K562 (cell line): ENCODE measurements at regions not wholly inside any gene's neighbourhood (a gene's known extent, or its start where the extent isn't known, plus 50 kb on each side); places are given as distances from the start of the nearest gene placed in this dataset.

Experiments
- ATAC-seq: fragments of 200-7000 bp; cut with Tn5 transposase; 3 replicates; pipeline ENCODE4 v1.9.1; 2020; ENCODE audit warnings: moderate library complexity
- BruUV-seq: library from RNA; stranded (reverse); fragments of 400-500 nt; replicated peaks from 2 replicates; lab custom pipeline; 2021; lab: Mats Ljungman, UMichigan
- CTCF ChIA-PET: fragments of 300-600 bp; formaldehyde crosslinking; extraction: SDS; loops from one replicate; lab custom pipeline; 2021; ENCODE audit warnings: low intra/inter-chr PET ratio; lab: Yijun Ruan, JAX
- POLR2A ChIA-PET: fragments of 300-600, 350-650 bp; sonication (Branson Sonifier 250); formaldehyde crosslinking; extraction: SDS; loops from one replicate; lab custom pipeline; 2021; ENCODE audit warnings: antibody characterized with exemption, inconsistent platforms; lab: Yijun Ruan, JAX
- DNase-seq, 4 experiments: peaks; one replicate each; pipeline versions ENCODE4 v3.0.0 to v3.0.0-alpha.2; 2011 to 2018; ENCODE audit warnings: low spot score in 3 of 4, mixed read lengths in 3 of 4; ENCODE audit errors: extremely low read depth in 1 of 4
- FAIRE-seq: peaks from 2 replicates; lab custom pipeline; 2011; peaks lifted over from hg19 to GRCh38; lab: Jason Lieb, UNC
- H2AFZ ChIP-seq: 2 replicates; pipeline ENCODE4 v1.6.0; 2011; ENCODE audit warnings: low read depth, low read length, control low read depth, inconsistent platforms
- H3K27ac ChIP-seq: fragments of 200-600 bp; 3 replicates; pipeline ENCODE4 v1.8.0; 2011; ENCODE audit warnings: low read depth, mild to moderate bottlenecking, control low read depth, inconsistent platforms, low read length, moderate library complexity, mixed read lengths; ENCODE audit errors: extremely low read depth
- H3K27me3 ChIP-seq, 2 experiments: fragments of 300-600 bp in 1 of 2; 2 replicates in 1 of 2; 3 replicates in 1 of 2; pipeline versions ENCODE4 v1.6.0 to v1.8.0; 2011; ENCODE audit warnings: inconsistent platforms in 2 of 2, low read length in 2 of 2, mild to moderate bottlenecking in 1 of 2, mixed read lengths in 1 of 2, moderate library complexity in 1 of 2; ENCODE audit not compliant: control insufficient read depth in 2 of 2, insufficient read depth in 2 of 2
- H3K36me3 ChIP-seq: fragments of 300-600 bp; 3 replicates; pipeline ENCODE4 v1.8.0; 2011; ENCODE audit warnings: mild to moderate bottlenecking, low read length, inconsistent platforms; ENCODE audit not compliant: control insufficient read depth, insufficient read depth
- H3K4me1 ChIP-seq, 2 experiments: fragments of 200-600 bp in 1 of 2; replicated peaks in 1 of 2; 2 replicates in 1 of 2; 3 replicates in 1 of 2; pipeline versions ENCODE4 v1.5.1 to v1.8.0; 2011; ENCODE audit warnings: inconsistent platforms in 2 of 2, low read length in 2 of 2, mild to moderate bottlenecking in 1 of 2, mixed read lengths in 1 of 2, moderate library complexity in 1 of 2; ENCODE audit not compliant: control insufficient read depth in 2 of 2, insufficient read depth in 2 of 2
- H3K4me2 ChIP-seq: 2 replicates; pipeline ENCODE4 v1.6.1; 2011; ENCODE audit warnings: low read length, control low read depth, inconsistent platforms, mixed read lengths; ENCODE audit not compliant: insufficient read depth
- H3K4me3 ChIP-seq: fragments of 200-600 bp; sonication (generic), shearing (Covaris generic); 2 replicates; pipeline ENCODE4 v1.5.1; 2016; ENCODE audit warnings: control low read depth, inconsistent platforms
- H3K79me2 ChIP-seq: fragments of 200-600 bp; 3 replicates; pipeline ENCODE4 v1.8.0; 2011; ENCODE audit warnings: low read length, inconsistent platforms; ENCODE audit not compliant: control insufficient read depth, insufficient read depth
- H3K9ac ChIP-seq, 2 experiments: 2 replicates each; pipeline versions ENCODE4 v1.6.0 to v1.6.1; 2011; ENCODE audit warnings: low read depth in 2 of 2, low read length in 2 of 2, control low read depth in 1 of 2, inconsistent platforms in 1 of 2, mild to moderate bottlenecking in 1 of 2, mixed read lengths in 1 of 2; ENCODE audit not compliant: insufficient read depth in 1 of 2
- H3K9me1 ChIP-seq: one replicate; pipeline ENCODE4 v1.6.0; 2011; ENCODE audit warnings: inconsistent platforms, mild to moderate bottlenecking, low read length, moderate library complexity; ENCODE audit not compliant: control insufficient read depth, insufficient read depth
- H3K9me3 ChIP-seq: replicated peaks from 2 replicates; pipeline ENCODE4 v1.5.1; 2011; ENCODE audit warnings: low read depth, low read length, inconsistent platforms; ENCODE audit not compliant: control insufficient read depth, insufficient read depth
- H4K20me1 ChIP-seq: replicated peaks from 2 replicates; pipeline ENCODE4 v1.6.1; 2011; ENCODE audit warnings: low read length, inconsistent platforms, mixed read lengths; ENCODE audit not compliant: control insufficient read depth, insufficient read depth
- ASH1L ChIP-seq: fragments of 450-650 bp; IDR thresholded peaks from 2 replicates; pipeline ENCODE4 v1.6.1; 2018; ENCODE audit warnings: borderline replicate concordance, mild to moderate bottlenecking, low read depth; ENCODE audit not compliant: partially characterized antibody
- ETS2 ChIP-seq: IDR thresholded peaks from 2 replicates; pipeline ENCODE4 v1.6.1; 2016; ENCODE audit warnings: borderline replicate concordance, missing genetic modification characterization, mild to moderate bottlenecking, moderate library complexity, missing compliant biosample characterization; ENCODE audit not compliant: poor library complexity, severe bottlenecking
- KAT7 ChIP-seq: sonication (generic); formaldehyde crosslinking; IDR thresholded peaks from 2 replicates; pipeline ENCODE4 v1.8.0; 2022; ENCODE audit warnings: missing genetic modification reagents, mild to moderate bottlenecking, borderline replicate concordance
- MBD2 ChIP-seq: sonication (generic); IDR thresholded peaks from 2 replicates; pipeline ENCODE4 v1.6.1; 2016; ENCODE audit warnings: low read depth, borderline replicate concordance
- NCOA4 ChIP-seq: fragments of 450-650 bp; IDR thresholded peaks from 2 replicates; pipeline ENCODE4 v1.6.1; 2018; ENCODE audit warnings: mild to moderate bottlenecking; ENCODE audit not compliant: partially characterized antibody
- NR2F6 ChIP-seq: fragments of 450-650 bp; formaldehyde crosslinking; IDR thresholded peaks from 2 replicates; pipeline ENCODE4 v1.4.0; 2020; ENCODE audit warnings: mild to moderate bottlenecking
- RBM14 ChIP-seq: fragments of 200-400 bp; formaldehyde crosslinking; IDR thresholded peaks from 2 replicates; pipeline ENCODE4 v1.6.1; 2018; ENCODE audit warnings: low read depth, mild to moderate bottlenecking, low read length, moderate library complexity, borderline replicate concordance; ENCODE audit not compliant: insufficient read depth
- TAF7 ChIP-seq: fragments of 450-650 bp; IDR thresholded peaks from 2 replicates; pipeline ENCODE4 v1.6.1; 2016; ENCODE audit warnings: missing genetic modification characterization, missing compliant biosample characterization
- TGIF2 ChIP-seq: sonication (generic); formaldehyde crosslinking; IDR thresholded peaks from 2 replicates; pipeline ENCODE4 v1.8.1; 2022; ENCODE audit warnings: mild to moderate bottlenecking, missing genetic modification reagents, moderate library complexity
- ZBED1 ChIP-seq: IDR thresholded peaks from 2 replicates; pipeline ENCODE4 v1.6.1; 2014
- ZNF699 ChIP-seq: fragments of 250-450 bp; sonication (Bioruptor Pico); IDR thresholded peaks from 2 replicates; pipeline ENCODE4 v1.8.0; 2021; ENCODE audit warnings: mild to moderate bottlenecking, moderate library complexity; ENCODE audit not compliant: insufficient replicate concordance
- WGBS: fragments of 100-300 bp; shearing (Covaris generic); methylation state at CpG from one replicate; pipeline ENCODE4 v1.1.6; 2016; ENCODE audit warnings: low coverage, mixed read lengths; ENCODE audit not compliant: insufficient coverage; ENCODE audit errors: missing lambda C conversion rate; 5-methylcytosine and 5-hydroxymethylcytosine counted together
- in situ Hi-C: fragments of 300-500 bp; cut with MboI; formaldehyde crosslinking; loops from 4 replicates; pipeline ENCODE4 v1.15.0; 2018; ENCODE audit warnings: inconsistent platforms, mixed read lengths
- intact Hi-C: fragments of 100-400 bp; cut with micrococcal nuclease; formaldehyde crosslinking; loops from 2 replicates; pipeline ENCODE4 v1.14.2; 2022
- TF ChIP-seq, protein P1 (sequence below): sonication (generic); formaldehyde crosslinking; IDR thresholded peaks from 2 replicates; pipeline ENCODE4 v1.8.1; 2023; ENCODE audit warnings: mild to moderate bottlenecking, missing genetic modification reagents
- TF ChIP-seq, protein P2 (sequence below): sonication (generic); formaldehyde crosslinking; IDR thresholded peaks from 2 replicates; pipeline ENCODE4 v1.8.0; 2023; ENCODE audit warnings: mild to moderate bottlenecking, missing genetic modification reagents
- TF ChIP-seq, protein P3 (sequence below): sonication (generic); formaldehyde crosslinking; IDR thresholded peaks from 2 replicates; pipeline ENCODE4 v1.8.0; 2022; ENCODE audit warnings: missing genetic modification reagents, mild to moderate bottlenecking, moderate library complexity, borderline replicate concordance
- TF ChIP-seq, protein P4 (sequence below), 2 experiments: fragments of 450-650 bp; IDR thresholded peaks; 2 replicates each; pipeline ENCODE4 v1.6.1; 2016

DNA sequence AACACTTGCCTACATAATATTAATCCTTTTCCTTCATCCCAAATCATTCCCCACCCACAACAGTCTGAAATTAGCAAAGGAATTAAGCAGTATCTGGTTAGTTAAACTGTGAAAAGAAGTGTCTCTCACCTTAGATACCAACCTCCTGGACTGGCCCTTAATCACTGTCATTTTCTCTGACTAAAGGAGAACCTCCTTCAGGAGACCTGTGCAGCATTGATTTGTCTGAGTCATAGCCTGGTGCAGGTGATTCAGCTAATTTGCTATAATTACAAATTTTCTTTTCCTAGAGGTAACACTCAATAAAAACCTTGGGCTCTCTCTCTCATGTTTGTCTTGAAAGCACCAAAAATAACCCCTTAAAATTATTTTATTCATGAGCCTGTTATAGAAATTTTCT lies 279.8 kb upstream of the SEMA6D start (continued):
- TF ChIP-seq, protein P1, sequence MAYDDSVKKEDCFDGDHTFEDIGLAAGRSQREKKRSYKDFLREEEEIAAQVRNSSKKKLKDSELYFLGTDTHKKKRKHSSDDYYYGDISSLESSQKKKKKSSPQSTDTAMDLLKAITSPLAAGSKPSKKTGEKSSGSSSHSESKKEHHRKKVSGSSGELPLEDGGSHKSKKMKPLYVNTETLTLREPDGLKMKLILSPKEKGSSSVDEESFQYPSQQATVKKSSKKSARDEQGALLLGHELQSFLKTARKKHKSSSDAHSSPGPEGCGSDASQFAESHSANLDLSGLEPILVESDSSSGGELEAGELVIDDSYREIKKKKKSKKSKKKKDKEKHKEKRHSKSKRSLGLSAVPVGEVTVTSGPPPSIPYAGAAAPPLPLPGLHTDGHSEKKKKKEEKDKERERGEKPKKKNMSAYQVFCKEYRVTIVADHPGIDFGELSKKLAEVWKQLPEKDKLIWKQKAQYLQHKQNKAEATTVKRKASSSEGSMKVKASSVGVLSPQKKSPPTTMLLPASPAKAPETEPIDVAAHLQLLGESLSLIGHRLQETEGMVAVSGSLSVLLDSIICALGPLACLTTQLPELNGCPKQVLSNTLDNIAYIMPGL, result no peak
- TF ChIP-seq ASH1L, result no peak
- TF ChIP-seq NCOA4, result no peak
- TF ChIP-seq, protein P2, sequence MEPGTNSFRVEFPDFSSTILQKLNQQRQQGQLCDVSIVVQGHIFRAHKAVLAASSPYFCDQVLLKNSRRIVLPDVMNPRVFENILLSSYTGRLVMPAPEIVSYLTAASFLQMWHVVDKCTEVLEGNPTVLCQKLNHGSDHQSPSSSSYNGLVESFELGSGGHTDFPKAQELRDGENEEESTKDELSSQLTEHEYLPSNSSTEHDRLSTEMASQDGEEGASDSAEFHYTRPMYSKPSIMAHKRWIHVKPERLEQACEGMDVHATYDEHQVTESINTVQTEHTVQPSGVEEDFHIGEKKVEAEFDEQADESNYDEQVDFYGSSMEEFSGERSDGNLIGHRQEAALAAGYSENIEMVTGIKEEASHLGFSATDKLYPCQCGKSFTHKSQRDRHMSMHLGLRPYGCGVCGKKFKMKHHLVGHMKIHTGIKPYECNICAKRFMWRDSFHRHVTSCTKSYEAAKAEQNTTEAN, result no peak

DNA sequence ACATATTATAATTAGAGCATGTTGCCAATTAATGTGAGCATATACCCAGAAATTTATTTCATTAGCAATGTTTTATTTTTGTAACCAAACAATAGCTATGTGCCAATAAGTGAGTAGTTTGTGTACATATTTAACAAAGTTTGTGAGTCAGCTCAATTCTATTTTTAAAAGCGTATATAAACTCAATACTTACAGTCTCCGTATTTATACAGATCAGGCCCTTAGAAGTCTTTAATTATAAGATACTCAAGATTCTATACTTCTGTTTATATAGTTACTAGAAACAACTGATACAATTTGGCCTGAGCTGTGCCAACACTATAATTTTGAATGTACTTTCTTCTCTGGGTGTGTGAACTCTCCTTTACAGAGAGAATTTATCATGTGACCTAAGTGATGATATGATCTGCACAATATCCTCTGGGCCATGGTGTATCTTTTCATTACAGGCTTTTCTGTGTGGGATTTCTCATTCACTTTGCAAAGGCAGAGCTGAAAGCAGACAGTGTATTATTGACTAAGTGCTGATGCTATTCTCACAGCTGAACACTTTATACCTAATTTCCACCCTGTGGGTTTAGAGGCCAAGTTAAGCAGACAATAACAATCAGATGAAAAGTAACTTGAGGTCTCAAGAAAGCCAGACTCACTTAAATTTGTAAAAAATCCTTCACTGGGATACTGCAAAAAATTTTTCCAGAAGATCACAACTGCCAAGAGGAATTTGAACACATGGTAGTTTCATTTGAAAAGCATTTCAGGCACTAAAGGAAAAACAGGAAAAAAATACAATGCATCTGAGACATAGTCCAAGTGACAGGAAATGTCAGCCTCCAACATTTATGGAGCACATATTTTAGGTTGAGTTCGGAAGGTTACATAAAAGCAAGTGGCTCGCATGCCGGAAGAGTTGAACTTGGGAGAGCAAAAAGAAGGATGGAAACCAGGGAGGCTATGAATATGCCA lies 277.9 kb upstream of the SEMA6D start:
- Histone ChIP-seq H3K36me3 (no peaks in the 10 kb centered on the region), H3K4me3 (no peak overlapping the region), H3K4me2 (no peak overlapping the region), H3K27ac (no peak overlapping the region), H2AFZ (no peak overlapping the region), H4K20me1 (no peaks in the 10 kb centered on the region), H3K4me1 (no peaks in the 10 kb centered on the region), H3K9me1 (no peaks in the 10 kb centered on the region), H3K79me2 (no peaks in the 10 kb centered on the region), H3K9ac (no peak overlapping the region), H3K9me3 (no peaks in the 10 kb centered on the region), H3K27me3 (no peaks in the 10 kb centered on the region)
- DNase-seq, result no peak
- in situ Hi-C loops, result no loop called here
- FAIRE-seq, result no peak
- no peak for ATAC-seq
- intact Hi-C loops, result no loop called here
- CTCF ChIA-PET, result no interaction called here
- POLR2A ChIA-PET, result no interaction called here
- BruUV-seq, result no TSS peak
- 2% methylated on average over 5 of the region's 5 CpGs for WGBS
- no peak for TF ChIP-seq ETS2 (tag)
- TF ChIP-seq ZNF699 (CRISPR knock-in tag), result no peak
- TF ChIP-seq TAF7 (tag), result no peak
- no peak for TF ChIP-seq MBD2
- no peak for TF ChIP-seq TGIF2
- TF ChIP-seq RBM14, result no peak
- TF ChIP-seq, protein P3, sequence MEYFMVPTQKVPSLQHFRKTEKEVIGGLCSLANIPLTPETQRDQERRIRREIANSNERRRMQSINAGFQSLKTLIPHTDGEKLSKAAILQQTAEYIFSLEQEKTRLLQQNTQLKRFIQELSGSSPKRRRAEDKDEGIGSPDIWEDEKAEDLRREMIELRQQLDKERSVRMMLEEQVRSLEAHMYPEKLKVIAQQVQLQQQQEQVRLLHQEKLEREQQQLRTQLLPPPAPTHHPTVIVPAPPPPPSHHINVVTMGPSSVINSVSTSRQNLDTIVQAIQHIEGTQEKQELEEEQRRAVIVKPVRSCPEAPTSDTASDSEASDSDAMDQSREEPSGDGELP, result no peak
- no peak for TF ChIP-seq ZBED1
- no peak for TF ChIP-seq NR2F6 (CRISPR knock-in tag)
- no peak for TF ChIP-seq KAT7 (CRISPR knock-in tag)
- TF ChIP-seq, protein P4, sequence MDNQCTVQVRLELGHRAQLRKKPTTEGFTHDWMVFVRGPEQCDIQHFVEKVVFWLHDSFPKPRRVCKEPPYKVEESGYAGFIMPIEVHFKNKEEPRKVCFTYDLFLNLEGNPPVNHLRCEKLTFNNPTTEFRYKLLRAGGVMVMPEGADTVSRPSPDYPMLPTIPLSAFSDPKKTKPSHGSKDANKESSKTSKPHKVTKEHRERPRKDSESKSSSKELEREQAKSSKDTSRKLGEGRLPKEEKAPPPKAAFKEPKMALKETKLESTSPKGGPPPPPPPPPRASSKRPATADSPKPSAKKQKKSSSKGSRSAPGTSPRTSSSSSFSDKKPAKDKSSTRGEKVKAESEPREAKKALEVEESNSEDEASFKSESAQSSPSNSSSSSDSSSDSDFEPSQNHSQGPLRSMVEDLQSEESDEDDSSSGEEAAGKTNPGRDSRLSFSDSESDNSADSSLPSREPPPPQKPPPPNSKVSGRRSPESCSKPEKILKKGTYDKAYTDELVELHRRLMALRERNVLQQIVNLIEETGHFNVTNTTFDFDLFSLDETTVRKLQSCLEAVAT (IDR thresholded peaks at IDR 0.05), result no peak
